ENCODE measurements at regions not wholly inside any gene's neighbourhood (a gene's known extent, or its start where the extent isn't known, plus 50 kb on each side); places are given as distances from the start of the nearest gene placed in this dataset.

DNA sequence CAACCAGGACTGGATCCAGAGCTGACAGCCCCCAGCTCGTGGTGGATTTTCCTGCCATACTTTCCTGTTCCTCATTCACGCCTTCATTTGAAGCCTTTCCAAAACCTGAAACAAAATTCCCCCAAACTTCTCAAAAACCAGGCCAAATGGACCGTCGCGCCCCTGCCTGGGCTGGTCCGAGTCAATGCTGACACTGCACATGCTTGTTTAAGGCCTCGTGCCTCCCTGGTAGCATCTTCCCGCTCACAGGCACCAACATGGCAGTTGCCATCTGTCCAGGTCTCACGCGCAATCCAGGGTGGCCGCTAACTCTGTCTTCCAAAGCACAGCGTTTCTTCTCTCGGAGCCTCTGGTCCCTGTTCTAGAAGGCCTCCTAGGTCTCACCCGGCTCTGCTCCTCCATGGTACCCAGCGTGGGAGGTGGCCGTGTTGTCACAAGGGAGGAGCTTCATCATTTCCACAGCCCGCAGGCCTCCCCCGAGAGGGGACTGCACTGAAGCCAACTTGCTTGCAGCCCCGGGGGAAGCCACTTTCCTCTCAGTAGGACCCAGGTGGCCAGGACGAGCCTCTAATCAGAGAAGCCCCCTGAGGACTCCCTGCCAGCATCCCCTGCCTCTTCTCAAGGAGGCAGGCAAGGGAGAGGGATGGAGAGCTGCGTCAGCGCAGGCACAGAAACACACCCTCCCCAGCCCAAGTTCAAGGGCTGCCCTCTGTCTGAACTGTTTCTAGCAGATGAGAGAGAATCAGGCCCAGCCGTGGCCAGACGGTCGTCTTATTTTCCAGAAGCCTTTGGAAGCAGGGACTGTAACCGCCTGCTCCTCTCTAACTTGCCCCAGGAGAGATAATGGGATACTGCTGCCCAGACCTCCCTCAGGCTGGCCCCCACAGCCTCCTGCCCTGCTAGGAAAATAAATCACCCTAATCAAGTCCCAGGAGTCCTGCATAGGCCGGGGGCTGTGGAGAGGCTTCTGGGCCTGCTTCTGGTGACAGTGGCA lies 152.8 kb upstream of the TLE3 start:
- H3K4me3 ChIP-seq (ENCODE audit: low read depth, low read length) = no peak overlapping the region
- TF ChIP-seq CTCF (IDR thresholded peaks at IDR 0.05; ENCODE audit: low read depth, low read length) (no peak), MYC (IDR thresholded peaks at IDR 0.05; ENCODE audit: low read depth, low read length) (no peak), POLR2A (IDR thresholded peaks at IDR 0.05; ENCODE audit: extremely low read depth, insufficient read length) (no peak), MAX (IDR thresholded peaks at IDR 0.05; ENCODE audit: low read depth, low read length) (no peak)
- DNase-seq (ENCODE audit: low read depth) = no peak

DNA sequence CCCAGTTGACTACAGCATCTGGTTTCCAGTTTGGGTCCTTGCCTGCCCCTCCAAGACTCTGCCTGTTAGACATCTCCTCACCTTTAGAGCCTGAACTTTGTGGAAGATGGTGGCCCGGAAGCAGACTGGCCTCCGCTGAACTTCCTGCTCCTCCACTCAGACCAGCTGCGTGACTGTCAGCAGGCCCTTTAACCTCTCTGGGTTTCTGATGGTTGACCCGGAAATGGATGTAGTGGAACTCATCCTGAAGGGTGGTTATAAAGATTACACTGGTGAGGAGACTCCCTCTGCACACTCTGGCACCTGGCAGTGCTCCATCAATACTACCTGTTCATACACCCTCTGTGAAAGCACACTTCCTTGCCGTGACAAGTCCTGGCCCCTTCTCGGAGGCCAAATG lies 151.9 kb upstream of the TLE3 start:
- DNase-seq (ENCODE audit: low read depth) = no peak
- H3K4me3 ChIP-seq (ENCODE audit: low read depth, low read length) = no peak overlapping the region
- TF ChIP-seq CTCF (IDR thresholded peaks at IDR 0.05; ENCODE audit: low read depth, low read length) (no peak), MYC (IDR thresholded peaks at IDR 0.05; ENCODE audit: low read depth, low read length) (no peak), MAX (IDR thresholded peaks at IDR 0.05; ENCODE audit: low read depth, low read length) (no peak), POLR2A (IDR thresholded peaks at IDR 0.05; ENCODE audit: extremely low read depth, insufficient read length) (no peak)

GRCh38 chr15:70248116-70249025 lies 150.7 kb upstream of the TLE3 start:
- no peak for TF ChIP-seq POLR2A (IDR thresholded peaks at IDR 0.05; ENCODE audit: extremely low read depth, insufficient read length)
- no peak for TF ChIP-seq MAX (IDR thresholded peaks at IDR 0.05; ENCODE audit: low read depth, low read length)
- TF ChIP-seq CTCF (IDR thresholded peaks at IDR 0.05; ENCODE audit: low read depth, low read length) = no peak
- TF ChIP-seq MYC (IDR thresholded peaks at IDR 0.05; ENCODE audit: low read depth, low read length) = no peak
- peak; percentile 40 for DNase-seq (ENCODE audit: low read depth)
- H3K4me3 ChIP-seq (ENCODE audit: low read depth, low read length) = no peak overlapping the region

DNA sequence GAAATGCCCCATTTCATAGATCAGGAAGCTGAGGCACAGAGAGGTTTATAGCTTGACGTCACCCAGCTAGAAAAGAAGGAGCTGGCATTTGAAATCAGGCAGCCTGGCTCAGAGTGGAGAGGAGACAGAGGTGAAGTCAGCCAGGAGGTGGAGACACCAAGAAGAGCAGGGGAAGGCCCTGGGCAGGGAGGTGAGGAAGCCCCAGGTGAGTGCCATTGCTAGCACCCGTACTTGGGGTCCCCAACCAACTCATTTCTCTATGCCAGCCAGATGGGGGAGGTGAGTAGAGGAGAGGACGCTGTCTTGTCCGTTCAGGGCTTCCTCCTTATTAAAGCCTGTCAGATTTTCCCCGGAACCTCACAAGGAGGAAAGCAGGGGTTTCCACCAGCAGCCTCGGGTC lies 149.6 kb upstream of the TLE3 start:
- H3K4me3 ChIP-seq (ENCODE audit: low read depth, low read length) = no peak overlapping the region
- no peak for DNase-seq (ENCODE audit: low read depth)
- TF ChIP-seq MYC (IDR thresholded peaks at IDR 0.05; ENCODE audit: low read depth, low read length) = no peak
- TF ChIP-seq POLR2A (IDR thresholded peaks at IDR 0.05; ENCODE audit: extremely low read depth, insufficient read length) = no peak
- TF ChIP-seq MAX (IDR thresholded peaks at IDR 0.05; ENCODE audit: low read depth, low read length) = no peak

DNA sequence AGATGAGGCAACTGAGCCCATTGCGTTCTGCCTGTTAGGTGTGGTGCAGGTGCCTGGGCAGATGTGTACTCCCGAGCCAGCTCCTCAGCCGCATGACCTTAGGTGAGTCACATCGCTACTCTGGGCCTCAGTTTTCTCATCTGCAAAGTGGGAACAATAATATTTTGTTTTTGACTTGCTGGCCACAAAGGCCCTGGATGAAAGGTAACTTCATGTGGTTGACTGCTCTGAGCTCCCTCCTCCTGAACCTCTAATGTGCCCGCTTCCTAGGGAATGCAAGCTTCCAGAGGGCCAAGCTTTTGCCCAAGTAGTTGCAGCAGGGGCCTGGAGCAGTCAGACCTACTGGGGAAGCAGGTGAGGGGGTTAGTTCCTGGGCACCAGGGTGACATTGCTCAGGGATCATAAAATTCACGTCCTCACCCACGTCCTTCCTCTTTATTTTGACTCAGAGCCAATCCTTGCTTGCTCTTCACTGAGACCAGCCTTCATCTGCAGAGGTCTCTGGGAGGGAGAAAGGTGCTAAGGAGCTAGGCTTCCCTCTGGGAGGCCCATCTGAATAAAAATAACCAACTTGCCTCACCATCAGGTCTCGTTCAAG lies 149.0 kb upstream of the TLE3 start:
- TF ChIP-seq MYC (IDR thresholded peaks at IDR 0.05; ENCODE audit: low read depth, low read length) (no peak), CTCF (IDR thresholded peaks at IDR 0.05; ENCODE audit: low read depth, low read length) (no peak), POLR2A (IDR thresholded peaks at IDR 0.05; ENCODE audit: extremely low read depth, insufficient read length) (no peak), MAX (IDR thresholded peaks at IDR 0.05; ENCODE audit: low read depth, low read length) (no peak)
- peak; percentile 49 for DNase-seq (ENCODE audit: low read depth)
- H3K4me3 ChIP-seq (ENCODE audit: low read depth, low read length) = no peak overlapping the region
